ENCODE measurements at regions not wholly inside any gene's neighbourhood (a gene's known extent, or its start where the extent isn't known, plus 50 kb on each side); places are given as distances from the start of the nearest gene placed in this dataset.

GRCh38 chr7:26563406-26563805, 271.7 kb downstream of the SNX10 start:
- no peak for DNase-seq (ENCODE audit: low spot score, unreplicated experiment)
- Mint-ChIP-seq H3K9me3 (ENCODE audit: low read depth) (peaks cover 1% of the 10 kb centered on the region), H3K4me1 (ENCODE audit: low read depth) (no peaks in the 10 kb centered on the region), H3K36me3 (ENCODE audit: insufficient read depth) (no peaks in the 10 kb centered on the region), H3K27ac (no peak overlapping the region), H3K27me3 (no peaks in the 10 kb centered on the region), H3K4me3 (ENCODE audit: low read depth) (no peak overlapping the region)
- no peak for TF ChIP-seq CTCF (IDR thresholded peaks at IDR 0.05; ENCODE audit: unreplicated experiment)

DNA sequence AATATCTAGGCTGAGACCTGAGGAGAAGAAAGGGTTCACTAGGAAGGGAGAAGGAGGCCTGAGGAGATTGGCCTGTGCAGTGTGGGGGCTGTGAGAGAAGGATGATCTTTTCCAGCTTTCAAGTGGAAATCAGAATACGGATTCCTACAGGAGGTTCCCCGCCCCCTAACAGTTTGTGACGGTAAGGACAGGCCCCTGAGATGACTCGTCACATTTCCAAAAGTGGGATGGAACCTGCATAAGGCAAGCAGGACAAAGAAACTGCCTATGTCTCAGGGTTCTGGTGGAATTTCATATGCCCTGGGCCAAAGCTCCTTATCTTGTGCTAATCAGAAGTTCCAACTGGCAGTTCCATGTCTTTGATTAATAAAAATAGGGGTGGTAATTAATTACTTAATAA, 275.6 kb downstream of the SNX10 start:
- Mint-ChIP-seq H3K27ac (no peak overlapping the region), H3K4me3 (ENCODE audit: low read depth) (no peak overlapping the region), H3K4me1 (ENCODE audit: low read depth) (no peaks in the 10 kb centered on the region), H3K9me3 (ENCODE audit: low read depth) (peaks cover 21% of the 10 kb centered on the region), H3K36me3 (ENCODE audit: insufficient read depth) (peaks cover 2% of the 10 kb centered on the region), H3K27me3 (no peaks in the 10 kb centered on the region)
- TF ChIP-seq CTCF (IDR thresholded peaks at IDR 0.05; ENCODE audit: unreplicated experiment) = no peak
- no peak for DNase-seq (ENCODE audit: low spot score, unreplicated experiment)

- H3K4me3 Mint-ChIP-seq (ENCODE audit: low read depth) = no peak overlapping the region
- no peak overlapping the region for H3K27ac Mint-ChIP-seq
- no peak for TF ChIP-seq CTCF (IDR thresholded peaks at IDR 0.05; ENCODE audit: unreplicated experiment)
- H3K27me3 Mint-ChIP-seq = peaks cover 18% of the 10 kb centered on the region
- no peaks in the 10 kb centered on the region for H3K4me1 Mint-ChIP-seq (ENCODE audit: low read depth)
- H3K36me3 Mint-ChIP-seq (ENCODE audit: insufficient read depth) = peaks cover 2% of the 10 kb centered on the region
- DNase-seq (ENCODE audit: low spot score, unreplicated experiment) = no peak
- peaks cover 13% of the 10 kb centered on the region for H3K9me3 Mint-ChIP-seq (ENCODE audit: low read depth)
Observed at GRCh38 chr7:26574476-26574875, 282.8 kb downstream of the SNX10 start.

GRCh38 chr7:26580064-26580591, 284.3 kb downstream of the SKAP2 start:
- H3K27ac Mint-ChIP-seq = no peak overlapping the region
- peaks cover 19% of the 10 kb centered on the region for H3K27me3 Mint-ChIP-seq
- no peak overlapping the region for H3K4me3 Mint-ChIP-seq (ENCODE audit: low read depth)
- H3K9me3 Mint-ChIP-seq (ENCODE audit: low read depth) = no peaks in the 10 kb centered on the region
- no peaks in the 10 kb centered on the region for H3K4me1 Mint-ChIP-seq (ENCODE audit: low read depth)
- no peak for TF ChIP-seq CTCF (IDR thresholded peaks at IDR 0.05; ENCODE audit: unreplicated experiment)
- DNase-seq (ENCODE audit: low spot score, unreplicated experiment) = no peak
- no peaks in the 10 kb centered on the region for H3K36me3 Mint-ChIP-seq (ENCODE audit: insufficient read depth)

GRCh38 chr7:26580711-26581110, 283.7 kb downstream of the SKAP2 start:
- H3K9me3 Mint-ChIP-seq (ENCODE audit: low read depth) = no peaks in the 10 kb centered on the region
- H3K4me3 Mint-ChIP-seq (ENCODE audit: low read depth) = no peak overlapping the region
- DNase-seq (ENCODE audit: low spot score, unreplicated experiment) = no peak
- H3K27me3 Mint-ChIP-seq = peaks cover 19% of the 10 kb centered on the region
- no peaks in the 10 kb centered on the region for H3K36me3 Mint-ChIP-seq (ENCODE audit: insufficient read depth)
- TF ChIP-seq CTCF (IDR thresholded peaks at IDR 0.05; ENCODE audit: unreplicated experiment) = no peak
- no peaks in the 10 kb centered on the region for H3K4me1 Mint-ChIP-seq (ENCODE audit: low read depth)
- H3K27ac Mint-ChIP-seq = no peak overlapping the region

All from progenitor cell of endocrine pancreas (in vitro differentiated cells).